ENCODE measurements at regions not wholly inside any gene's neighbourhood (a gene's known extent, or its start where the extent isn't known, plus 50 kb on each side); places are given as distances from the start of the nearest gene placed in this dataset.

DNA sequence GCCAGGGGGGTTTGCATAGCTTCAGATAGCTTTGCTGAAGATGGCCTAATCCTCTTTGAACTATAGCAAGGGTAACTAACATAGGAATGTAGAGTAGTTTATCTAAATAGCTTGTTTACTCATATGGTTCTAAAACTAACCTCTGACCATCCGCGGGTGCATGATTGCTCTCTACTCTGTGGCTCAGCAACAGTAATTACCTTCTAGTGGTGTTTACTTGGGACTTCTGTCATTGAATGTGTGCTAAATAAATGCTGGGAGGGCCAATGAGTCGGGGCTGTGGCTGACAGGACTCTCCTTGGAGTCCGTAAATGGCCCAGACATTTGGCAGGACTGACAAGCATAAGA is 1461.9 kb downstream of the UQCRFS1 start:
- intact Hi-C loops (cut with DNase I), result no loop called here
- Histone ChIP-seq H3K36me3 (replicated peaks in 1 of 2) (no peaks in the 10 kb centered on the region), H3K4me1 (replicated peaks in 1 of 2) (peaks cover 0 to 3% of the 10 kb centered on the region in 2 donors), H3K27me3 (no peaks in the 10 kb centered on the region), H3K9me3 (replicated peaks in 1 of 3) (no peaks in the 10 kb centered on the region), H3K4me3 (no peak overlapping the region), H3K27ac (no peak overlapping the region)
- no peak for TF ChIP-seq POLR2A (IDR thresholded peaks at IDR 0.05)
- TF ChIP-seq, protein P1, sequence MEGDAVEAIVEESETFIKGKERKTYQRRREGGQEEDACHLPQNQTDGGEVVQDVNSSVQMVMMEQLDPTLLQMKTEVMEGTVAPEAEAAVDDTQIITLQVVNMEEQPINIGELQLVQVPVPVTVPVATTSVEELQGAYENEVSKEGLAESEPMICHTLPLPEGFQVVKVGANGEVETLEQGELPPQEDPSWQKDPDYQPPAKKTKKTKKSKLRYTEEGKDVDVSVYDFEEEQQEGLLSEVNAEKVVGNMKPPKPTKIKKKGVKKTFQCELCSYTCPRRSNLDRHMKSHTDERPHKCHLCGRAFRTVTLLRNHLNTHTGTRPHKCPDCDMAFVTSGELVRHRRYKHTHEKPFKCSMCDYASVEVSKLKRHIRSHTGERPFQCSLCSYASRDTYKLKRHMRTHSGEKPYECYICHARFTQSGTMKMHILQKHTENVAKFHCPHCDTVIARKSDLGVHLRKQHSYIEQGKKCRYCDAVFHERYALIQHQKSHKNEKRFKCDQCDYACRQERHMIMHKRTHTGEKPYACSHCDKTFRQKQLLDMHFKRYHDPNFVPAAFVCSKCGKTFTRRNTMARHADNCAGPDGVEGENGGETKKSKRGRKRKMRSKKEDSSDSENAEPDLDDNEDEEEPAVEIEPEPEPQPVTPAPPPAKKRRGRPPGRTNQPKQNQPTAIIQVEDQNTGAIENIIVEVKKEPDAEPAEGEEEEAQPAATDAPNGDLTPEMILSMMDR (IDR thresholded peaks at IDR 0.05), result no peak
- WGBS, 4 donors, result 65 to 86% (median 85%) methylated on average over 4 of the region's 4 CpGs
- DNase-seq, result peak in 1 of 7 donors; percentile 20

DNA sequence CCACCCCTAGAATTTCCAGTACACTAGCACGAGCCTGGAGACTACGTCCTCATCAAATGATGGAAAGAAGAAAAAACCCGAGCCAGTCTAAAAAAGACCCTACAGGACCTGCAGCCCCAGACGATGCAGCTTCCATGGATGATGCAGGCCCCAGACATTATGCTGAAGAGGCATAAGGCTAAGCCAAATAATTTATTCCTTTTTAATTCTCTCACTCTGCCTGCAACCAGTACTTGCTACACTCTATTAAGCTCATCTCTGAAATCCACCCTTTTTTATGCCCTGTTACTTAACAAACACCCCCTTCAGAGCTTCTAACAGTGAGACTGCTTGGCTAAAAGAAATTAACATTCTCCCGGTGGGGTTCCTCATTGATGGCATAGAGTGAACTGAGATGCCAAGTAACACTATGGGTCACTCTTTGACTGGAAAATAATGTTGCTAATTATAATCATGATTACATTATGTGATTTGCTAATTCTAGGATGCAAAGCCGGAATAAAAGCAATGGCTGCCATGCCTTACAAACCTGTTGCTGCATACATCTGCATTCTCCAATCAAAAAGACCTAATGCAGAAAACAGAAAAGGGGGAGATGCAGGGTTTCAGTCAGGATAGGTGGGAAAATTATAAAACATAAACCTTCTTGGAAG is 1462.4 kb downstream of the UQCRFS1 start:
- no peak overlapping the region for H3K27ac ChIP-seq
- peak in 1 of 7 donors; percentile 13 for DNase-seq
- no peak for TF ChIP-seq POLR2A (IDR thresholded peaks at IDR 0.05)
- TF ChIP-seq, protein P1 (IDR thresholded peaks at IDR 0.05), result no peak
- WGBS, 4 donors, result 84 to 91% (median 87%) methylated on average over 6 of the region's 6 CpGs
- peaks cover 0 to 3% of the 10 kb centered on the region in 2 donors for H3K4me1 ChIP-seq (replicated peaks in 1 of 2)
- H3K36me3 ChIP-seq (replicated peaks in 1 of 2), result no peaks in the 10 kb centered on the region
- no peak overlapping the region for H3K4me3 ChIP-seq
- intact Hi-C loops (cut with DNase I), result no loop called here
- no peaks in the 10 kb centered on the region for H3K9me3 ChIP-seq (replicated peaks in 1 of 3)
- no peaks in the 10 kb centered on the region for H3K27me3 ChIP-seq

DNA sequence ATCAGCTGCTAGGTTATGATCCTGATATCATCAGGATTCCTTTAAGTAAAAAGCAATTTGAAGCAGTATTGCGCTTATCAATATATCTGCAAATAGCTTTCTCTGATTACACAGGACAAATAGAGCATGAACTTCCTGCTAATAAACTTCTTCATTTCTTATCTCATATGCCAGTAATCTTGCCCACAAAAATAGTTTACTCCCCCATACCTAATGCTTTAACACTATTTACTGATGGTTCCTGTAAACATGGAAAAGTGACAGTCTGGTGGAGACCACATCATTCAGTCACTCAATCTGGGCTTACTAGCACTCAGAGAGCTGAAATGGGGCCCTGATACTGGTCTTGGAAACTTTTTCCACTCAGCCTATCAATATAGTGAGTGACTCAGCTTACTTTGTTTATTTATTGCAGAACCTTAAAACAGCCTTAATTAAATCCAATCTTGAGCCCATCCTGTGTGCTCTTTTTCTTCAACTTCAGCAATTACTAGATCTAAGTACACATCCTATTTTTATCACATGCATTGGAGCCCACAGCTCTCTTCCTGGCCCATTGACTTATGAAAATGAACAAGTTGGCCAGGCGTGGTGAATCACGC is 1464.3 kb downstream of the UQCRFS1 start:
- H3K9me3 ChIP-seq (replicated peaks in 1 of 3), result no peaks in the 10 kb centered on the region
- WGBS, 4 donors, result 93 to 100% (median 99%) methylated on average over 3 of the region's 3 CpGs
- peaks cover 0 to 3% of the 10 kb centered on the region in 2 donors for H3K4me1 ChIP-seq (replicated peaks in 1 of 2)
- TF ChIP-seq POLR2A (IDR thresholded peaks at IDR 0.05), result no peak
- TF ChIP-seq, protein P1 (IDR thresholded peaks at IDR 0.05), result no peak
- no peaks in the 10 kb centered on the region for H3K36me3 ChIP-seq (replicated peaks in 1 of 2)
- intact Hi-C loops (cut with DNase I), result no loop called here
- no peak overlapping the region for H3K27ac ChIP-seq
- no peak overlapping the region for H3K4me3 ChIP-seq
- peak in 1 of 7 donors; percentile 4 for DNase-seq
- H3K27me3 ChIP-seq, result no peaks in the 10 kb centered on the region

DNA sequence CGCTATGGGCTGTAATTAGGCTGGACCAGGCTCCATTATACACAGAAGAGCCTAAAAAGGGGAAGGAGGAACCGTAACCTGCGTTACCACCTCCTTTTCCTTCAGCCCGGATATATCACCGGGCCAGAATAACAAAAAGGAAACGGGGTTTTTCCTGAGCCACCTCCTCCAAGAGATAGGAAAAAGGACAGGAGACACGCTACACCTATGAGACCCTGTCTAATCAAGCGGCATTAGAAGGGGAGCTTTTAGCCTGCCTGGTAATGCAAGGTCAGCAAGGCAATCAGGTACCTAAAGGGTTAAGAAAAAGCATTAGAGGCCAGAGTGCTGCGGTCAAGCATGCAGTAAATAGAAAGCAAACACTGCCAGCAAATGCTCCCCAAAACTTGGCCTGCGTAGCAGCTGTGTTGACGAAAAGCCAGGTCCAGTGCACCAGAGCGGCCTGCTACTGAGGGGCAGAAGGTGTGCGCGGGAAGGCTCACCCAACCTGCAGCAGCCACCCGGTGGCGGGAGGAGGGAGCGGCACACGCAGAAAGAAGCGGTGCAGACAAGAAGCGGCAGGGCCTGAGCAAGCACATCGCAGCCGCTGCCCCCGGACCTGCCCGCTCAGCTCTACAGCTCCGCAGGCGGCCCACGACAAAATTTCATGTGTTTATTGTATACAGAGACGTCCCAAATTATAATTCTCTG is 1466.1 kb downstream of the UQCRFS1 start:
- DNase-seq, result peak in 4 of 7 donors; percentile 12 to 59 (median 22)
- H3K4me1 ChIP-seq (replicated peaks in 1 of 2), result peaks cover 0 to 3% of the 10 kb centered on the region in 2 donors
- no peak for TF ChIP-seq POLR2A (IDR thresholded peaks at IDR 0.05)
- TF ChIP-seq, protein P1 (IDR thresholded peaks at IDR 0.05), result peak in 1 of 6 experiments; percentile 6
- no peaks in the 10 kb centered on the region for H3K27me3 ChIP-seq
- H3K27ac ChIP-seq, result no peak overlapping the region
- H3K4me3 ChIP-seq, result no peak overlapping the region
- H3K9me3 ChIP-seq (replicated peaks in 1 of 3), result no peaks in the 10 kb centered on the region
- H3K36me3 ChIP-seq (replicated peaks in 1 of 2), result no peaks in the 10 kb centered on the region
- 31 to 51% (median 40%) methylated on average over 25 to 28 of the region's 28 CpGs for WGBS, 4 donors
- intact Hi-C loops (cut with DNase I), result no loop called here
